NCI-H1417 (cell line): ENCODE measurements at regions not wholly inside any gene's neighbourhood (a gene's known extent, or its start where the extent isn't known, plus 50 kb on each side); places are given as distances from the start of the nearest gene placed in this dataset.
"Not testable (repeated sequence)": the region's sequence is repeated elsewhere in the genome, so short reads cannot be mapped to it uniquely, and the experiment has no call there.

Experiments
- DNase-seq, 3 experiments: peaks; one replicate each; lab custom pipeline; 2025; lab: John Stamatoyannopoulos, UW

GRCh38 chr2:186182366-186182765 lies 303.7 kb upstream of the ZC3H15 start:
- DNase-seq, result not testable (repeated sequence)

- no peak for DNase-seq
Observed at GRCh38 chr2:186183406-186183805, 302.7 kb upstream of the ZC3H15 start.

- no peak for DNase-seq
Observed at GRCh38 chr2:186187854-186188253, 298.2 kb upstream of the ZC3H15 start.

GRCh38 chr2:186189816-186190215 lies 296.2 kb upstream of the ZC3H15 start:
- peak in 1 of 3 experiments; percentile 7 for DNase-seq

GRCh38 chr2:186195696-186196095 lies 290.4 kb upstream of the ZC3H15 start:
- no peak for DNase-seq

GRCh38 chr2:186197955-186198354 lies 288.1 kb upstream of the ZC3H15 start:
- no peak for DNase-seq

- DNase-seq, result no peak
Observed at GRCh38 chr2:186199029-186199428, 287.0 kb upstream of the ZC3H15 start.

- no peak for DNase-seq
Observed at GRCh38 chr2:186201371-186201770, 284.7 kb upstream of the ZC3H15 start.

- no peak for DNase-seq
Observed at GRCh38 chr2:186205254-186205911, 280.7 kb upstream of the ZC3H15 start.

GRCh38 chr2:186209532-186209931 lies 276.5 kb upstream of the ZC3H15 start:
- no peak for DNase-seq

GRCh38 chr2:186220409-186220808 lies 265.7 kb upstream of the ZC3H15 start:
- DNase-seq, result no peak

GRCh38 chr2:186229265-186229664 lies 256.8 kb upstream of the ZC3H15 start:
- DNase-seq, result no peak

GRCh38 chr2:186241874-186242273 lies 244.2 kb upstream of the ZC3H15 start:
- DNase-seq, result no peak

- DNase-seq, result no peak
Observed at GRCh38 chr2:186254759-186255158, 231.3 kb upstream of the ZC3H15 start.

GRCh38 chr2:186255823-186256222 lies 230.2 kb upstream of the ZC3H15 start:
- peak in 2 of 3 experiments; percentile 6 to 52 for DNase-seq

GRCh38 chr2:186256540-186256939 lies 229.5 kb upstream of the ZC3H15 start:
- peak; percentile 13 to 81 (median 25) for DNase-seq

- no peak for DNase-seq
Observed at GRCh38 chr2:186263673-186264250, 222.3 kb upstream of the ZC3H15 start.

GRCh38 chr2:186269536-186269935 lies 216.5 kb upstream of the ZC3H15 start:
- DNase-seq, result no peak

- DNase-seq, result no peak
Observed at GRCh38 chr2:186273953-186274352, 212.1 kb upstream of the ZC3H15 start.

- no peak for DNase-seq
Observed at GRCh38 chr2:186274936-186275575, 211.0 kb upstream of the ZC3H15 start.

GRCh38 chr2:186276909-186277308 lies 209.2 kb upstream of the ZC3H15 start:
- no peak for DNase-seq

- no peak for DNase-seq
Observed at GRCh38 chr2:186281726-186282125, 204.3 kb upstream of the ZC3H15 start.

- DNase-seq, result no peak
Observed at GRCh38 chr2:186294248-186294888, 191.7 kb upstream of the ZC3H15 start.
